GM12878 (cell line): ENCODE measurements at regions not wholly inside any gene's neighbourhood (a gene's known extent, or its start where the extent isn't known, plus 50 kb on each side); places are given as distances from the start of the nearest gene placed in this dataset.

Experiments used
- ZNF24 ChIP-seq: fragments of 450-650 bp; IDR thresholded peaks from 2 replicates; pipeline ENCODE4 v1.6.1; 2017; ENCODE audit warnings: antibody characterized with exemption, mild to moderate bottlenecking
- TF ChIP-seq, protein P1 (sequence below): IDR thresholded peaks from 2 replicates; pipeline ENCODE4 v1.6.1; 2011; ENCODE audit warnings: low read depth, low read length, improper control_type of control experiment, borderline replicate concordance
- TF ChIP-seq, protein P2 (sequence below), 3 experiments: IDR thresholded peaks in 2 of 3; conservative IDR thresholded peaks in 1 of 3; 2 replicates each; pipeline ENCODE4 v1.5.1; 2011; ENCODE audit warnings: low read depth in 3 of 3, low read length in 3 of 3, mild to moderate bottlenecking in 3 of 3, control low read depth in 2 of 3, moderate library complexity in 2 of 3, inconsistent platforms in 1 of 3, mixed read lengths in 1 of 3; ENCODE audit not compliant: control insufficient read depth in 2 of 3, insufficient read depth in 1 of 3; ENCODE audit errors: extremely low read depth in 1 of 3
- TF ChIP-seq, protein P3 (sequence below): fragments of 450-650 bp; IDR thresholded peaks from 2 replicates; pipeline ENCODE4 v1.6.1; 2017; ENCODE audit warnings: mild to moderate bottlenecking, low read depth, inconsistent platforms; ENCODE audit not compliant: poor library complexity, severe bottlenecking

DNA sequence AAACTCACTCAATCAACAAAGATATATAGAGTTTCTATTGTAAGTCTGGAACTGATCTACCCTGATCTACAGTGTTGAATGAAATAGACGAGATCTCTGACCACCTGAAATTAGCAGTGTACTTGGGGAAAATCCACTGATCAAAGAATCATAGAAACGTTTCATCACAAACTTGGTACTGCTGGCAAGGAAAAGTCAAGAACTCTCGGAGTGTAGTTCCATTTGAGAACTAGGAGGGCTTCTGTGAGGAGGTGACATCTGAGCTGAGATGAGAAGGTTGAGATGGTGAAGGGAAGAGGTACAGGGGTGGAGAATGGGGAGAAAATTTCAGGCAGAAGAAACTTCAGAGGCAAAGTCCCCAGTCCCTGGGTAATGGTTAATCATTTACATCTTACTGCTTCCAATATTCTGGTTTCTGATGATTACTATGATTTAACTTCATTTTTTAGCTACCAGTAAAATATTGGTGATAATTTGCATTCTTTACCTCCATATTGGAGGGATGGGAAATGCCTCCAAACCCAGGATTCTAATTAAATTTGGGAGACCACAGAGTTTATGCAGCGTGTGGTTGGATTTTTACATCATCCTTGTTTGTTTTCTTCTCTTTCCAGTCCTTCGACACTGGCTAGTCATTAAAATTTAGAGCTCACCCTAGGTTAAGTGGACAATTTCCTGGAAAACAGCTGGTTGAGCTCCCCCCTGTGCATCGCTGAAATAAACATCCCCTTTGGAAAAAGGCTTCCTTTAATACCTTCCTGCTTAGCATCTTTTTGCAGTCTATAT lies 191.9 kb downstream of the BCAS1 start:
- TF ChIP-seq, protein P1, sequence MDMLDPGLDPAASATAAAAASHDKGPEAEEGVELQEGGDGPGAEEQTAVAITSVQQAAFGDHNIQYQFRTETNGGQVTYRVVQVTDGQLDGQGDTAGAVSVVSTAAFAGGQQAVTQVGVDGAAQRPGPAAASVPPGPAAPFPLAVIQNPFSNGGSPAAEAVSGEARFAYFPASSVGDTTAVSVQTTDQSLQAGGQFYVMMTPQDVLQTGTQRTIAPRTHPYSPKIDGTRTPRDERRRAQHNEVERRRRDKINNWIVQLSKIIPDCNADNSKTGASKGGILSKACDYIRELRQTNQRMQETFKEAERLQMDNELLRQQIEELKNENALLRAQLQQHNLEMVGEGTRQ = no peak
- TF ChIP-seq ZNF24 = no peak
- TF ChIP-seq, protein P2, sequence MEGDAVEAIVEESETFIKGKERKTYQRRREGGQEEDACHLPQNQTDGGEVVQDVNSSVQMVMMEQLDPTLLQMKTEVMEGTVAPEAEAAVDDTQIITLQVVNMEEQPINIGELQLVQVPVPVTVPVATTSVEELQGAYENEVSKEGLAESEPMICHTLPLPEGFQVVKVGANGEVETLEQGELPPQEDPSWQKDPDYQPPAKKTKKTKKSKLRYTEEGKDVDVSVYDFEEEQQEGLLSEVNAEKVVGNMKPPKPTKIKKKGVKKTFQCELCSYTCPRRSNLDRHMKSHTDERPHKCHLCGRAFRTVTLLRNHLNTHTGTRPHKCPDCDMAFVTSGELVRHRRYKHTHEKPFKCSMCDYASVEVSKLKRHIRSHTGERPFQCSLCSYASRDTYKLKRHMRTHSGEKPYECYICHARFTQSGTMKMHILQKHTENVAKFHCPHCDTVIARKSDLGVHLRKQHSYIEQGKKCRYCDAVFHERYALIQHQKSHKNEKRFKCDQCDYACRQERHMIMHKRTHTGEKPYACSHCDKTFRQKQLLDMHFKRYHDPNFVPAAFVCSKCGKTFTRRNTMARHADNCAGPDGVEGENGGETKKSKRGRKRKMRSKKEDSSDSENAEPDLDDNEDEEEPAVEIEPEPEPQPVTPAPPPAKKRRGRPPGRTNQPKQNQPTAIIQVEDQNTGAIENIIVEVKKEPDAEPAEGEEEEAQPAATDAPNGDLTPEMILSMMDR (IDR thresholded peaks at IDR 0.05 in 2 of 3, conservative IDR thresholded peaks at IDR 0.05 in 1 of 3; ENCODE audit: control insufficient read depth in 2 of 3, extremely low read depth in 1 of 3, insufficient read depth in 1 of 3, low read depth in 3 of 3, low read length in 3 of 3) = no peak
- TF ChIP-seq, protein P3, sequence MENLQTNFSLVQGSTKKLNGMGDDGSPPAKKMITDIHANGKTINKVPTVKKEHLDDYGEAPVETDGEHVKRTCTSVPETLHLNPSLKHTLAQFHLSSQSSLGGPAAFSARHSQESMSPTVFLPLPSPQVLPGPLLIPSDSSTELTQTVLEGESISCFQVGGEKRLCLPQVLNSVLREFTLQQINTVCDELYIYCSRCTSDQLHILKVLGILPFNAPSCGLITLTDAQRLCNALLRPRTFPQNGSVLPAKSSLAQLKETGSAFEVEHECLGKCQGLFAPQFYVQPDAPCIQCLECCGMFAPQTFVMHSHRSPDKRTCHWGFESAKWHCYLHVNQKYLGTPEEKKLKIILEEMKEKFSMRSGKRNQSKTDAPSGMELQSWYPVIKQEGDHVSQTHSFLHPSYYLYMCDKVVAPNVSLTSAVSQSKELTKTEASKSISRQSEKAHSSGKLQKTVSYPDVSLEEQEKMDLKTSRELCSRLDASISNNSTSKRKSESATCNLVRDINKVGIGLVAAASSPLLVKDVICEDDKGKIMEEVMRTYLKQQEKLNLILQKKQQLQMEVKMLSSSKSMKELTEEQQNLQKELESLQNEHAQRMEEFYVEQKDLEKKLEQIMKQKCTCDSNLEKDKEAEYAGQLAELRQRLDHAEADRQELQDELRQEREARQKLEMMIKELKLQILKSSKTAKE = no peak
